ENCODE measurements at regions not wholly inside any gene's neighbourhood (a gene's known extent, or its start where the extent isn't known, plus 50 kb on each side); places are given as distances from the start of the nearest gene placed in this dataset.
"Not testable (repeated sequence)": the region's sequence is repeated elsewhere in the genome, so short reads cannot be mapped to it uniquely, and the experiment has no call there.

GRCh38 chr7:79636849-79637248, 183.4 kb upstream of the MAGI2 start:
- H3K27me3 Mint-ChIP-seq: no peaks in the 10 kb centered on the region
- TF ChIP-seq EZH2 (IDR thresholded peaks at IDR 0.05; ENCODE audit: borderline replicate concordance, insufficient read depth, low read depth, low read length, poor library complexity, severe bottlenecking) (no peak), CTCF (IDR thresholded peaks at IDR 0.05) (no peak)
- no peaks in the 10 kb centered on the region for H3K9me3 ChIP-seq (ENCODE audit: control extremely low read depth in 1 of 3, control insufficient read depth in 2 of 3, insufficient read depth in 1 of 3, low read length in 2 of 3)
- no peaks in the 10 kb centered on the region for H4K20me1 ChIP-seq (ENCODE audit: control insufficient read depth, insufficient read depth, low read length, poor library complexity, severe bottlenecking)
- ATAC-seq (ENCODE audit: low read depth) (no peak), DNase-seq (no peak)
- H3K36me3 ChIP-seq (replicated peaks in 1 of 2; ENCODE audit: control extremely low read depth in 1 of 2, control insufficient read depth in 1 of 2, extremely low read depth in 1 of 2, insufficient read depth in 2 of 2, low read length in 1 of 2): no peaks in the 10 kb centered on the region
- ChIA-PET POLR2A (no interaction called here), CTCF (no interaction called here)
- H3K27ac Mint-ChIP-seq: no peak overlapping the region
- H3K27ac ChIP-seq (ENCODE audit: low read length in 2 of 2): no peak overlapping the region
- H3K9me3 Mint-ChIP-seq (ENCODE audit: insufficient read depth): peaks cover 2% of the 10 kb centered on the region
- H3K79me2 ChIP-seq (ENCODE audit: control insufficient read depth, insufficient read depth, low read length): no peaks in the 10 kb centered on the region
- H3K4me1 Mint-ChIP-seq: no peaks in the 10 kb centered on the region
- H3K9ac ChIP-seq (ENCODE audit: low read length): no peak overlapping the region
- H3K27me3 ChIP-seq (replicated peaks in 1 of 4; ENCODE audit: control extremely low read depth in 1 of 4, control insufficient read depth in 3 of 4, insufficient read depth in 4 of 4, low read length in 3 of 4): no peaks in the 10 kb centered on the region
- no peaks in the 10 kb centered on the region for H3K4me1 ChIP-seq (ENCODE audit: control insufficient read depth in 2 of 2, insufficient read depth in 2 of 2, low read length in 2 of 2)
- no peak overlapping the region for H3K4me2 ChIP-seq (replicated peaks; ENCODE audit: low read depth, low read length, poor library complexity, severe bottlenecking)
- no peak overlapping the region for H3K4me3 Mint-ChIP-seq
- H3K4me3 ChIP-seq (ENCODE audit: control extremely low read depth in 1 of 5, extremely low read depth in 1 of 5, insufficient read depth in 1 of 5, low read depth in 2 of 5, low read length in 4 of 5): no peak overlapping the region
- H2AFZ ChIP-seq (ENCODE audit: insufficient read depth, low read depth, low read length, poor library complexity, severe bottlenecking): no peak overlapping the region
- intact Hi-C loops (cut with micrococcal nuclease): no loop called here

- H3K9me3 Mint-ChIP-seq (ENCODE audit: insufficient read depth); H3K9ac ChIP-seq (ENCODE audit: low read length); H3K4me3 Mint-ChIP-seq; H3K4me2 ChIP-seq (replicated peaks; ENCODE audit: low read depth, low read length, poor library complexity, severe bottlenecking); H3K36me3 ChIP-seq (replicated peaks in 1 of 2; ENCODE audit: control extremely low read depth in 1 of 2, control insufficient read depth in 1 of 2, extremely low read depth in 1 of 2, insufficient read depth in 2 of 2, low read length in 1 of 2); H3K27ac Mint-ChIP-seq; H3K27ac ChIP-seq (ENCODE audit: low read length in 2 of 2); H4K20me1 ChIP-seq (ENCODE audit: control insufficient read depth, insufficient read depth, low read length, poor library complexity, severe bottlenecking); H3K79me2 ChIP-seq (ENCODE audit: control insufficient read depth, insufficient read depth, low read length); intact Hi-C loops (cut with micrococcal nuclease); H3K9me3 ChIP-seq (ENCODE audit: control extremely low read depth in 1 of 3, control insufficient read depth in 2 of 3, insufficient read depth in 1 of 3, low read length in 2 of 3); H3K4me1 ChIP-seq (ENCODE audit: control insufficient read depth in 2 of 2, insufficient read depth in 2 of 2, low read length in 2 of 2); H3K27me3 ChIP-seq (replicated peaks in 1 of 4; ENCODE audit: control extremely low read depth in 1 of 4, control insufficient read depth in 3 of 4, insufficient read depth in 4 of 4, low read length in 3 of 4); DNase-seq; H2AFZ ChIP-seq (ENCODE audit: insufficient read depth, low read depth, low read length, poor library complexity, severe bottlenecking); CTCF ChIA-PET; POLR2A ChIA-PET; H3K4me1 Mint-ChIP-seq; H3K27me3 Mint-ChIP-seq; ATAC-seq (ENCODE audit: low read depth); H3K4me3 ChIP-seq (ENCODE audit: control extremely low read depth in 1 of 5, extremely low read depth in 1 of 5, insufficient read depth in 1 of 5, low read depth in 2 of 5, low read length in 4 of 5): not testable (repeated sequence)
These were observed 172.5 kb upstream of the MAGI2 start for GRCh38 chr7:79625921-79626320.

Data from B cell (primary cell).